ENCODE measurements at regions not wholly inside any gene's neighbourhood (a gene's known extent, or its start where the extent isn't known, plus 50 kb on each side); places are given as distances from the start of the nearest gene placed in this dataset.
"Not testable (repeated sequence)": the region's sequence is repeated elsewhere in the genome, so short reads cannot be mapped to it uniquely, and the experiment has no call there.

- WGBS, 4 donors, result 71 to 87% (median 80%) methylated on average over 3 of the region's 3 CpGs
- Histone ChIP-seq H3K4me3 (no peak overlapping the region), H3K27me3 (no peaks in the 10 kb centered on the region), H3K27ac (no peak overlapping the region), H3K4me1 (no peaks in the 10 kb centered on the region), H3K9me3 (peaks cover 0 to 3% (median 0%) of the 10 kb centered on the region in 12 donors), H3K36me3 (no peaks in the 10 kb centered on the region)
- DNase-seq (no peak), ATAC-seq (no peak)
- intact Hi-C loops (cut with DNase I), result loop anchor here in 4 of 10 donors (10.0 kb wide), 2 partner anchors 405 to 685 kb away; no protein-coding TSS in a partner anchor
- no peak for TF ChIP-seq POLR2A (IDR thresholded peaks at IDR 0.05)
- TF ChIP-seq, protein P1, sequence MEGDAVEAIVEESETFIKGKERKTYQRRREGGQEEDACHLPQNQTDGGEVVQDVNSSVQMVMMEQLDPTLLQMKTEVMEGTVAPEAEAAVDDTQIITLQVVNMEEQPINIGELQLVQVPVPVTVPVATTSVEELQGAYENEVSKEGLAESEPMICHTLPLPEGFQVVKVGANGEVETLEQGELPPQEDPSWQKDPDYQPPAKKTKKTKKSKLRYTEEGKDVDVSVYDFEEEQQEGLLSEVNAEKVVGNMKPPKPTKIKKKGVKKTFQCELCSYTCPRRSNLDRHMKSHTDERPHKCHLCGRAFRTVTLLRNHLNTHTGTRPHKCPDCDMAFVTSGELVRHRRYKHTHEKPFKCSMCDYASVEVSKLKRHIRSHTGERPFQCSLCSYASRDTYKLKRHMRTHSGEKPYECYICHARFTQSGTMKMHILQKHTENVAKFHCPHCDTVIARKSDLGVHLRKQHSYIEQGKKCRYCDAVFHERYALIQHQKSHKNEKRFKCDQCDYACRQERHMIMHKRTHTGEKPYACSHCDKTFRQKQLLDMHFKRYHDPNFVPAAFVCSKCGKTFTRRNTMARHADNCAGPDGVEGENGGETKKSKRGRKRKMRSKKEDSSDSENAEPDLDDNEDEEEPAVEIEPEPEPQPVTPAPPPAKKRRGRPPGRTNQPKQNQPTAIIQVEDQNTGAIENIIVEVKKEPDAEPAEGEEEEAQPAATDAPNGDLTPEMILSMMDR (IDR thresholded peaks at IDR 0.05), result no peak
Measured at GRCh38 chr10:25869609-25870008, 64.4 kb upstream of the MYO3A start.

DNA sequence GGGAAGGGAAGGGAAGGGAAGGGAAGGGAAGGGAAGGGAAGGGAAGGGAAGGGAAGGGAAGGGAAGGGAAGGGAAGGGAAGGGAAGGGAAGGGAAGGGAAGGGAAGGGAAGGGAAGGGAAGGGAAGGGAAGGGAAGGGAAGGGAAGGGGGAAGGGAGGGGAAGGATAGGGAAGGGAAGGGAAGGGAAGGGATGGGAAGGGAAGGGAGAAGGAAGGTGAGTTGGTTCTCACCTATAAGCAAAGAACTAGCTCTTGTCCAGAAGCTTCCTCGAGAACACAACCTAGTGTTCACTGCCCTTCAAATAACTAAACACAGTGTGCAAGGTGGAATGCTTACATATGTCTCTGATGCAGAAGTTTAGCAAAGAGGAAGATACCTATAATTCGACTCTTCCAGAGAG lies 59.6 kb upstream of the MYO3A start:
- intact Hi-C loops (cut with DNase I), result loop anchor here in 6 of 10 donors (2.0 to 10.0 kb wide), 4 partner anchors 394 to 682 kb away; no protein-coding TSS in a partner anchor
- WGBS, 4 donors, result 72 to 83% (median 76%) methylated on average over 2 of the region's 2 CpGs
- H3K36me3 ChIP-seq, H3K9me3 ChIP-seq, H3K27ac ChIP-seq, H3K27me3 ChIP-seq, DNase-seq, H3K4me1 ChIP-seq, ATAC-seq, H3K4me3 ChIP-seq: not testable (repeated sequence)

DNA sequence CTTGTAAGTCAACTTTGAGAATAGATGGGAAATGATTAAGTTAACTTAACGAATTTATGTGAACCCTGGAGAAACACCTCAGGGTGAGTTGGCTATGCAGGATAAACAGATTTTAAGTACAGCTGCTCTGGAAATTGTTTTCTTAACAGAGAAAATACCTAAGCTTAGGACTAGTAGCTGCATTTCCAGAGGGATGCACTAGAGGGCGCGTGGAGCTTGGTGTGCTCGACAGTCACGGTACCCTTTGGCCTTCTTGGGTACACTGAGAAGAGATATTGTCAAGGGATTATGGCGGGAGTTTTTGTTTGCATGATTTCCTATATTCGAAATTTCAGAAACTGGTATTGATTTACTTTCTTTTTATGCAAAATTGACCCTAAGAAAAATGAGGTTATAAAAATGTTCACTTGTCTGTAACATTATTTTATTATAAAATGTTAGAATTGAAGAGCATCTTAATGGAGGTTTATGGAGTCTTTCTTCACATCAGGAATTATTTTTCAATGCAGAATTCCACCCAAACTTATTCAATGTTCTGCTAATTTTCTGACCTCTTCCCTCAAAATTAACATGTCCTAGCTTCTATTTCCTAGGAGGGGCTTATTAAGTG lies 58.4 kb upstream of the MYO3A start:
- H3K4me1 ChIP-seq, result no peaks in the 10 kb centered on the region
- DNase-seq, result peak; percentile 41 to 69 (median 61)
- peaks cover 0 to 3% (median 0%) of the 10 kb centered on the region in 12 donors for H3K9me3 ChIP-seq
- peak in 1 of 4 donors; percentile 59 for ATAC-seq
- no peak for TF ChIP-seq POLR2A (IDR thresholded peaks at IDR 0.05)
- TF ChIP-seq, protein P1 (IDR thresholded peaks at IDR 0.05), result peak; percentile 73 to 86 (median 82)
- H3K4me3 ChIP-seq, result no peak overlapping the region
- H3K27me3 ChIP-seq, result peaks cover 0 to 7% (median 0%) of the 10 kb centered on the region in 9 donors
- H3K36me3 ChIP-seq, result no peaks in the 10 kb centered on the region
- H3K27ac ChIP-seq, result no peak overlapping the region
- intact Hi-C loops (cut with DNase I), result loop anchor here (2.0 to 10.0 kb wide), 7 partner anchors 392 to 682 kb away; no protein-coding TSS in a partner anchor
- 1 to 4% (median 1%) methylated on average over 7 of the region's 7 CpGs for WGBS, 4 donors

GRCh38 chr10:25877296-25877695 lies 56.7 kb upstream of the MYO3A start:
- TF ChIP-seq, protein P1 (IDR thresholded peaks at IDR 0.05), result no peak
- TF ChIP-seq POLR2A (IDR thresholded peaks at IDR 0.05), result no peak
- no peak for DNase-seq
- peaks cover 0 to 7% (median 0%) of the 10 kb centered on the region in 9 donors for H3K27me3 ChIP-seq
- intact Hi-C loops (cut with DNase I), result loop anchor here in 9 of 10 donors (2.0 to 10.0 kb wide), 6 partner anchors 390 to 680 kb away; no protein-coding TSS in a partner anchor
- H3K27ac ChIP-seq, result no peak overlapping the region
- H3K36me3 ChIP-seq, result no peaks in the 10 kb centered on the region
- no peak for ATAC-seq
- H3K9me3 ChIP-seq, result no peaks in the 10 kb centered on the region
- no peak overlapping the region for H3K4me3 ChIP-seq
- no peaks in the 10 kb centered on the region for H3K4me1 ChIP-seq
